HG02852 (cell line): ENCODE measurements at regions not wholly inside any gene's neighbourhood (a gene's known extent, or its start where the extent isn't known, plus 50 kb on each side); places are given as distances from the start of the nearest gene placed in this dataset.

Experiments used
- ATAC-seq: cut with Tn5 transposase; IDR thresholded peaks from one replicate; pipeline ENCODE4 v1.9.1; 2021; ENCODE audit warnings: mild to moderate bottlenecking, moderate library complexity; ENCODE audit not compliant: unreplicated experiment

DNA sequence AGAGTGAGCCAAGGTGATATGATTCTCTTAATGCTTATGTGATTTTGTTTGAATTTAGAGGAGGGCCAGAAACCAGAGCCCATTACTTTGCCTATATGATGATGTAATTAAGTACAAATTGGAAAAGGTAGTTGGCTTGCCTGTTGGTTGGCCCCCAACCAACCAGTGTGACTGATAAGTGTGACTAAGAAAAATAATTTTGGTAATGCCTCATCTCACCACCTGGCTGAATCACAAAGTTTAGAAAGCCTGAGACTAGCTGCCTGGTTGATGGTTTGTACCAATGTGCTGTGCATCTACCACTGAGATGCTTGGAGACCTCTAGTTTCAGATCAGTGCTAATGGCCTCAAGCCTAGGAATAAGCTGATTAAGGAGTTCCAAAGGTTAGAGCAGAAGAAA, 338.7 kb downstream of the CDH2 start:
- ATAC-seq: no peak

- no peak for ATAC-seq
These were observed 350.8 kb downstream of the CDH2 start for GRCh38 chr18:27826101-27826500.

DNA sequence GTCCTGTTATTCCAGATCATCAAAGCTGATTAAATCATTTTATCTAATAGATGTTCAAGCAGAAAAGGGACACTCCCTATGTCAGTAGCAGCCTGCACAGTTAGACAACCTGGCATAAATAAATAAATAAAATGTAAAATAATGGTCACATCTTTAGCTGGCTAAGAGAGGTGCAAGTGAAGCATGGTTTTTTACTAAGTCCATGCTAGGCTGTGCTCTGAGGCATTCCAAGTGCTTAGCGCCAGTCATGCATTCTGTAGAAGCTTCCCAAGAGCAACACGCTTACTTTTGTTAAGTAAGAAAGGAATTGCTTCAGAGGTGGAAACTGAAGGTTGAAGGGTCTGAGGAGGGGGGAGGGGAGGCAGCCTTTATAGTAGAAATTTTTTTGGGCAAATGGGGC, 351.2 kb downstream of the CDH2 start:
- no peak for ATAC-seq

- no peak for ATAC-seq
These were observed 351.9 kb downstream of the CDH2 start for GRCh38 chr18:27824841-27825681.

- ATAC-seq: no peak
These were observed 352.7 kb downstream of the CDH2 start for GRCh38 chr18:27824275-27824674.

- no peak for ATAC-seq
These were observed 353.9 kb downstream of the CDH2 start for GRCh38 chr18:27823053-27823452.

- ATAC-seq: no peak
These were observed 368.2 kb downstream of the CDH2 start for GRCh38 chr18:27808683-27809082.

- no peak for ATAC-seq
These were observed 373.0 kb downstream of the CDH2 start for GRCh38 chr18:27803957-27804356.

GRCh38 chr18:27797484-27797883, 379.4 kb downstream of the CDH2 start:
- no peak for ATAC-seq

- ATAC-seq: no peak
These were observed 382.6 kb downstream of the CDH2 start for GRCh38 chr18:27794181-27794926.

- ATAC-seq: no peak
These were observed 383.7 kb downstream of the CDH2 start for GRCh38 chr18:27793013-27793785.

DNA sequence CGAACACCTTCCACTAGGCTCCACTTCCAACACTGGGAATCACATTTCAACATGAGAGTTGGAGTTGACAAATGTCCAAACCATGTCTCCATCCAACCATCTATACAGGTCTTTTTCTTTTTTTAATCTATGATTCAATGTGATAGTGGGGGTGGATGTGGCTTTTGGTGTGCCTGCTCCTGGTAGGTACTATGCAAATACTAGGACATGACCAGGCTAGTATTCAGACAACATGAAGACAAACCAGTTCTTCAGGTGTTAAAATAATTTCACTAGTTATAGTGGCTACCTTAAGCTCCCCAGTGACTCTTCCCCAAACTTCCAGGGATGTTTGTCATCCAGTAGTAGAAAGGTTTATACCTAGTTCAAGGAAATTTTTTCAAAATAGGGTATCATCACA, 387.5 kb downstream of the CDH2 start:
- ATAC-seq: no peak

DNA sequence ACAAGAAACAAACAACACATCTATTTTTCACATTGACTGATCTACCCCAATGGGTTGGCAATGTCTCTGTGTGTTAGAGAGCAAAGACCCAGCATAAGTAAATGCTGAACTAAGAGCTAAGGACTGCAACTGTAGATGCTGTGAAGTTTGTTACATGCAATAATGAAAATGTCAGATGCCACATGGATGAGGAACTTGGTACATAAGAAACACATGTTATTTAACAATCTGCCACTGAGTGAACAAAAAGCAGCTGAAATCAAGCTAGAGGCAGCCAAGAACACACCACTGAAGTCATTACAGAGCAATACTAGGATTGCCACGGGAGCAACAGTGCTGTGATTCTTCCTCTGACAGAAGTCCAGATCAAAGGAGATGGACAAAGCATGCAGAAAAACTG, 389.4 kb downstream of the CDH2 start:
- ATAC-seq: no peak

DNA sequence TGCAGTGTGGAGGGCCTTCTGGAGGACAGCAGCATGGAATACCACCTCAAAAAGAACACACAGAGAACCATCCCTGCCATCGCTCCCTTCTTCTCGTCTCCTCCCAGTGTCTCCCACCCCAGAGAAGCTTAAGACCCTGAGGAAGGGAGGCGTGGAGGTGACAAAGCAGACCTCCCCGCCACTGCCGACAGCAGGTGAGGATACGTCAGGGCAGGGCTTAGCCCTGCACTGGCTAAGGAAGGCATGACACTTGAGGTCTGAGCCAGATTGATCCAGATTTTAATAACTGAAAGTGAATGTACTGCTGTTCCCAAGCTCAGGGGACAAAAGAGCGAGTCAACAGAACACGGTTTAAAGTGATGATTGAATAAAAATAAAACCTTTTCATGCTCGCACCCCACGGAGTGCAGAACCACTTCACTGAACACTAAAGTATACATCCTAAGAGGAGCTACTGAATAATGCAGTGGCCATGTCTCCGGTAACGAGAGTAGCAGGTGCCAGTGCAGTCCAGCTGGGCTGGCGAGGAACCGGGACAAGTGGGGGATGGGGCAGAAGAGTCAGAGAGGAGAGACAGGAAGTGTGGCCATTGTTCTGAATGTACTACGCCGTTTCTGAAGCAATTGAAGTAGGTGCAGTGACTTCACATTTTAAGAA, 391.0 kb downstream of the CDH2 start:
- no peak for ATAC-seq

DNA sequence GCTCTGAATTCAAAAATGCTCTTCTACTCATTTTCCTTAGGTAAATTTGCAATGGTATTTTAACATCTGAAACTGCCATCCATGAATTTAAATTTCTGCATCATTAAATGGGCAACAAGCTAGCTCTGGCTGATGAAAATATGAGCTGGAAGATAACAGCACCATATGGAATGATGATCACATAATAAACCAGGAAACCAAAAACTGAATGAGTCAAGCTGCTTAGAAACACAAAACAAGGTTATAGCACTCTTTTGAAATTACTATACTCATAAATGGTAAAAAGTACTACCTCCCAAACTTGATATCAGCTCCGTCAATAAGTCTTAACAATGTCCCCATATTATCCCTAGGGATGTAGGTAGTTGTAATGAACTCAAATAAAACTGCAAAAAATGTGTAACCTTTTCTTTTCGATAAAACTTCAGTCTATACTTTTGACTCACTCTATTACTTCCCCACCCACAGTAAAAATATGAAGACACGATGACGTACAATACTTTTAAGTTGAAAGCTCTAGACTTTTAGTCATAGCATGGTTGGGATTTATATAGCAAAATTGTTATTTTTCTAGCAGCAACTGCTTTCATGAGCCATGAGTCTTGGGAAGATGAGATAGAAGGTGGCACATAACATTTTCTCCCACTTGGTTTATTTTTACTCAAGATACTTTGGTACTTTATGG, 396.7 kb downstream of the CDH2 start:
- no peak for ATAC-seq

- ATAC-seq: no peak
These were observed 398.0 kb downstream of the CDH2 start for GRCh38 chr18:27778925-27779324.

GRCh38 chr18:27778441-27778840, 398.5 kb downstream of the CDH2 start:
- no peak for ATAC-seq

- ATAC-seq: no peak
These were observed 404.8 kb downstream of the CDH2 start for GRCh38 chr18:27772081-27772480.

DNA sequence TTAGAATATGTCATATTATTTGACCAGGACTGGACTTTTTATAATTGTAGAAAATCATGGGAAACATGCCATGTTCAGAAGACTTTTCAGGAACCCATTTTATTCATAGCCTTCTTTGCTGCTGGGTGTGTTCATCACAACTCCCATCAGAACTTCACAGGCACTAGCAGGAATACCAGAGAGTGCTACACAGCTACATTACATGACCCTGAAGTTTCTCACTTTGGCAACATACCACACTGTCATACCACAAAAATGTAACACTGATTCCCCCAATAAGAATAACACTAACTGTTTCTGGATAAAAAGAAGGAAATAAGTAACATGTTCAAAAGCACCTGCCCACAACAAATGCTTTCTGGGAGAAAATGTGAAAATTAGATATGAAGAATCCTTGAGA, 405.4 kb downstream of the CDH2 start:
- ATAC-seq: no peak

- ATAC-seq: no peak
These were observed 407.8 kb downstream of the CDH2 start for GRCh38 chr18:27769152-27769551.
